ENCODE measurements at regions not wholly inside any gene's neighbourhood (a gene's known extent, or its start where the extent isn't known, plus 50 kb on each side); places are given as distances from the start of the nearest gene placed in this dataset.

- H3K27ac ChIP-seq (ENCODE audit: low read depth, low read length): no peak overlapping the region
- TF ChIP-seq EZH2phosphoT487 (conservative IDR thresholded peaks at IDR 0.05; ENCODE audit: low read length) (no peak), CTCF (IDR thresholded peaks at IDR 0.05; ENCODE audit: insufficient read depth, low read length, poor library complexity, severe bottlenecking) (no peak)
Observed at GRCh38 chr1:96309783-96310182, 411.8 kb upstream of the PTBP2 start.

GRCh38 chr1:96313216-96313615 lies 408.4 kb upstream of the PTBP2 start:
- Histone ChIP-seq H3K4me3 (ENCODE audit: insufficient read depth, low read length, poor library complexity, severe bottlenecking) (no peak overlapping the region), H3K9ac (ENCODE audit: low read length) (no peak overlapping the region), H3F3A (ENCODE audit: insufficient read depth) (no peaks in the 10 kb centered on the region), H3K79me2 (ENCODE audit: insufficient read depth, low read length) (no peaks in the 10 kb centered on the region), H3K9me3 (ENCODE audit: insufficient read depth, low read length) (no peaks in the 10 kb centered on the region), H3K4me2 (ENCODE audit: low read depth, low read length, poor library complexity, severe bottlenecking) (no peak overlapping the region), H3K36me3 (ENCODE audit: low read length) (no peaks in the 10 kb centered on the region), H2AFZ (ENCODE audit: low read depth, low read length, severe bottlenecking) (no peak overlapping the region), H4K20me1 (ENCODE audit: low read depth, low read length) (no peaks in the 10 kb centered on the region), H3K9me2 (replicated peaks; ENCODE audit: insufficient read depth, low read length) (no peaks in the 10 kb centered on the region), H3K27ac (ENCODE audit: low read depth, low read length) (no peak overlapping the region), H3K27me3 (ENCODE audit: low read length) (no peaks in the 10 kb centered on the region)
- no peak for TF ChIP-seq CTCF (IDR thresholded peaks at IDR 0.05; ENCODE audit: insufficient read depth, low read length, poor library complexity, severe bottlenecking)
- TF ChIP-seq EZH2phosphoT487 (conservative IDR thresholded peaks at IDR 0.05; ENCODE audit: low read length): no peak

More at GRCh38 chr1:96309783-96310182, 411.8 kb upstream of the PTBP2 start:
- H3K4me2 ChIP-seq (ENCODE audit: low read depth, low read length, poor library complexity, severe bottlenecking): no peak overlapping the region
- H3F3A ChIP-seq (ENCODE audit: insufficient read depth): no peaks in the 10 kb centered on the region
- H3K36me3 ChIP-seq (ENCODE audit: low read length): no peaks in the 10 kb centered on the region
- H3K27me3 ChIP-seq (ENCODE audit: low read length): no peaks in the 10 kb centered on the region
- H3K9me2 ChIP-seq (replicated peaks; ENCODE audit: insufficient read depth, low read length): no peaks in the 10 kb centered on the region
- H2AFZ ChIP-seq (ENCODE audit: low read depth, low read length, severe bottlenecking): no peak overlapping the region
- H3K9ac ChIP-seq (ENCODE audit: low read length): no peak overlapping the region
- no peaks in the 10 kb centered on the region for H3K79me2 ChIP-seq (ENCODE audit: insufficient read depth, low read length)
- no peak overlapping the region for H3K4me3 ChIP-seq (ENCODE audit: insufficient read depth, low read length, poor library complexity, severe bottlenecking)
- no peaks in the 10 kb centered on the region for H3K9me3 ChIP-seq (ENCODE audit: insufficient read depth, low read length)
- H4K20me1 ChIP-seq (ENCODE audit: low read depth, low read length): no peaks in the 10 kb centered on the region

- no peak overlapping the region for H3K27ac ChIP-seq (ENCODE audit: low read depth, low read length)
- no peak overlapping the region for H3K9ac ChIP-seq (ENCODE audit: low read length)
- H3K27me3 ChIP-seq (ENCODE audit: low read length): no peaks in the 10 kb centered on the region
- H2AFZ ChIP-seq (ENCODE audit: low read depth, low read length, severe bottlenecking): no peak overlapping the region
- H3K4me2 ChIP-seq (ENCODE audit: low read depth, low read length, poor library complexity, severe bottlenecking): no peak overlapping the region
- TF ChIP-seq EZH2phosphoT487 (conservative IDR thresholded peaks at IDR 0.05; ENCODE audit: low read length): no peak
- TF ChIP-seq CTCF (IDR thresholded peaks at IDR 0.05; ENCODE audit: insufficient read depth, low read length, poor library complexity, severe bottlenecking): no peak
- H3K79me2 ChIP-seq (ENCODE audit: insufficient read depth, low read length): no peaks in the 10 kb centered on the region
- no peaks in the 10 kb centered on the region for H3K9me2 ChIP-seq (replicated peaks; ENCODE audit: insufficient read depth, low read length)
- H4K20me1 ChIP-seq (ENCODE audit: low read depth, low read length): no peaks in the 10 kb centered on the region
- no peaks in the 10 kb centered on the region for H3K9me3 ChIP-seq (ENCODE audit: insufficient read depth, low read length)
- H3F3A ChIP-seq (ENCODE audit: insufficient read depth): no peaks in the 10 kb centered on the region
- H3K4me3 ChIP-seq (ENCODE audit: insufficient read depth, low read length, poor library complexity, severe bottlenecking): no peak overlapping the region
- no peaks in the 10 kb centered on the region for H3K36me3 ChIP-seq (ENCODE audit: low read length)
Observed at GRCh38 chr1:96329121-96329520, 392.5 kb upstream of the PTBP2 start.
